Keratinocyte (primary cell): ENCODE measurements at regions not wholly inside any gene's neighbourhood (a gene's known extent, or its start where the extent isn't known, plus 50 kb on each side); places are given as distances from the start of the nearest gene placed in this dataset.

Source experiments
- CTCF ChIP-seq, 3 experiments: IDR thresholded peaks in 1 of 3; conservative IDR thresholded peaks in 1 of 3; optimal IDR thresholded peaks in 1 of 3; 2 replicates in 2 of 3; 3 replicates in 1 of 3; pipeline versions ENCODE3 to v1.5.1; 2011; ENCODE audit warnings: low read length in 3 of 3, mild to moderate bottlenecking in 3 of 3, moderate library complexity in 2 of 3, control low read depth in 1 of 3, inconsistent platforms in 1 of 3; ENCODE audit not compliant: insufficient read depth in 2 of 3; ENCODE audit errors: extremely low read depth in 1 of 3
- EZH2 ChIP-seq: IDR thresholded peaks from one replicate; pipeline ENCODE4 v1.6.1; 2012; ENCODE audit warnings: inconsistent platforms, mild to moderate bottlenecking, low read length, moderate library complexity

DNA sequence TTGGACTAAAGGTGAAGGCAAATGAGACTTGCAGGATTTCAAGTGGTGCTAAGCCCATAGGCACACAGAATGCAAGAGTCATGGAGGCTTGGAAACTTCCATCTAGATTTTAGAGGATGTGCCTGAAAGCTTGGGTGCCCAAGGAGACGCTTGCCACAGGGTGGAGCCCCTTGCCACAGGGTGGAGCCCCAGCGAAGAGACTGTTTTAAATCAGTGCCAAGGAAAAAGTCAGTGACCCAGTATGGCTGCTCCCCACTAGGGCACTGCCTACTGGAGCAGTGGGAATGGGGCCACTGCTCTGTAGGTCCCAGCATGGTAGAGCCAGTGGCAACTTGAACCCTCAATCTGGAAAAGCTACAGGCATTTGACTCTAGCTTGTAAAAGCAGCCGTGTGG, 794.2 kb upstream of the LCORL start:
- no peak for TF ChIP-seq CTCF (optimal IDR thresholded peaks at IDR 0.05 in 1 of 3, IDR thresholded peaks at IDR 0.05 in 1 of 3, conservative IDR thresholded peaks at IDR 0.05 in 1 of 3; ENCODE audit: extremely low read depth in 1 of 3, insufficient read depth in 2 of 3, low read length in 3 of 3)
- TF ChIP-seq EZH2, result no peak
